ENCODE measurements at regions not wholly inside any gene's neighbourhood (a gene's known extent, or its start where the extent isn't known, plus 50 kb on each side); places are given as distances from the start of the nearest gene placed in this dataset.
"Not testable (repeated sequence)": the region's sequence is repeated elsewhere in the genome, so short reads cannot be mapped to it uniquely, and the experiment has no call there.

DNA sequence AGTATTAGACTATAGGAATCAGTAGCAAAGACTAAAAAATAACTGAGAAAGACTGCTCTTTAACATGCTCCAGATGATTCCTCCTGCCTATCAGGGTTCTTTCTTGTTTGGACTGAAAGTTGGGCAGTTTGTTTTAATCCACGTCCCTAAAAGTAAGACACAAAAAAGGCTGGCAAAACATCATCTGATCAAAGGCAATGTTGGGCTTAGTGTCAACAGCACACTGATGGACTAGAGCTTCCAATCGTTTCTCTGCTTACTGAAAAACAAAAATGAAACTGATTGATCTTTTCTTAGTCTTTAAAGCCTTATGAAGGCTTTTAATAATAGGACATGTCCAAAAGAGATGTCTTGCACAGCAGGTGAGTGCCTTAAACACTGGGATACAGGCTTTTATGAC lies 1567.9 kb upstream of the PRR20A start:
- no peak for DNase-seq
- intact Hi-C loops (cut with DNase I), result no loop called here
- ATAC-seq (ENCODE audit: low FRiP score), result no peak
- H3K9me3 ChIP-seq (ENCODE audit: control insufficient read depth, low read length), result no peaks in the 10 kb centered on the region
- WGBS, 2 donors, result 9 to 15% methylated on average over 2 of the region's 2 CpGs
- H3K27me3 ChIP-seq (ENCODE audit: control insufficient read depth in 1 of 2, insufficient read depth in 2 of 2, low read length in 1 of 2), result no peaks in the 10 kb centered on the region
- H3K27ac ChIP-seq (ENCODE audit: low read depth in 1 of 2, low read length in 2 of 2), result no peak overlapping the region
- no peaks in the 10 kb centered on the region for H3K36me3 ChIP-seq (ENCODE audit: control insufficient read depth in 1 of 2, insufficient read depth in 2 of 2, low read length in 1 of 2)
- no peaks in the 10 kb centered on the region for H3K4me1 ChIP-seq (ENCODE audit: control insufficient read depth in 1 of 2, insufficient read depth in 2 of 2, low read length in 2 of 2)
- H3K4me3 ChIP-seq (ENCODE audit: low read length in 2 of 2), result no peak overlapping the region

DNA sequence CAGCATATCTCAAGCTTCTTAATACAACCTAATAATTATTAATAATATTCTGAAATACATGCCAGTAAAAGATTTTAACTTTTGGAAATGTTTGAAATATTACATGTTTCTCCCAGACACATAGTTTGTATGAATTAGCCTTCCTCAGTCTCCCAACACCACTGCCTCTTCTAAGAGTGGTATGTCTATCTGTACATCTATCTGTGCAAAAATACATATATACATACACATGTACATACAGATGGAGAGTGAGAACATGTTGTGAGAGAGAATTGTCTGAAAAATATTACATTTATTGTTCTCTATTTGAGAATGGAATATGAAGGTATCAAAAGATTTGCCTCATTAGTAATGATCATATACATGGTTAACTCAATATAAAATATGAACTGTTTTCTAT lies 1567.2 kb upstream of the PRR20A start:
- Histone ChIP-seq H3K4me3 (ENCODE audit: low read length in 2 of 2) (no peak overlapping the region), H3K4me1 (ENCODE audit: control insufficient read depth in 1 of 2, insufficient read depth in 2 of 2, low read length in 2 of 2) (no peaks in the 10 kb centered on the region), H3K27ac (ENCODE audit: low read depth in 1 of 2, low read length in 2 of 2) (no peak overlapping the region), H3K36me3 (ENCODE audit: control insufficient read depth in 1 of 2, insufficient read depth in 2 of 2, low read length in 1 of 2) (no peaks in the 10 kb centered on the region), H3K9me3 (ENCODE audit: control insufficient read depth, low read length) (no peaks in the 10 kb centered on the region), H3K27me3 (ENCODE audit: control insufficient read depth in 1 of 2, insufficient read depth in 2 of 2, low read length in 1 of 2) (no peaks in the 10 kb centered on the region)
- no peak for DNase-seq
- intact Hi-C loops (cut with DNase I), result no loop called here
- no peak for ATAC-seq (ENCODE audit: low FRiP score)

DNA sequence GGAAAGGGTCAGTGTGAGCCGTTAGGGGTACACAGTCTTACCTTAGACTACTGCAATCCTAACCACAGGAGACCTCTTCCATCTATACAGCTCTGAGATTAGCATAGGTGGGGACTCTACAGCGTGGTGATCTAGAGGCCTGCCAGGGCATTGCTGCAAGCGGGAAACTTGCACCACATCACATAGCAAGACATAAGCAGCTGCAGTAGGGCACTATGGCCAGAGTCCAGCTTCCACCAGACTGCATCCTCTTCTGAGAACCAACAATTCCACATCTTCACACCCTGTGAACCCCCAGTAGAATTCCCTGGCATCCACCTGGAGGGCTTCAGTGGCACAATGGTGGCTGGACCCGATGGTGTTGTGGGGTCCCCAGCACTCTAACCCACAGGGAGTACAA lies 1564.3 kb upstream of the PRR20A start:
- 73 to 75% methylated on average over 4 of the region's 4 CpGs for WGBS, 2 donors
- peak; percentile 33 for ATAC-seq (ENCODE audit: low FRiP score)
- no peak for DNase-seq
- H3K4me3 ChIP-seq (ENCODE audit: low read length in 2 of 2), result no peak overlapping the region
- H3K27me3 ChIP-seq (ENCODE audit: control insufficient read depth in 1 of 2, insufficient read depth in 2 of 2, low read length in 1 of 2), result no peaks in the 10 kb centered on the region
- intact Hi-C loops (cut with DNase I), result no loop called here
- H3K27ac ChIP-seq (ENCODE audit: low read depth in 1 of 2, low read length in 2 of 2), result no peak overlapping the region
- no peaks in the 10 kb centered on the region for H3K9me3 ChIP-seq (ENCODE audit: control insufficient read depth, low read length)
- no peaks in the 10 kb centered on the region for H3K36me3 ChIP-seq (ENCODE audit: control insufficient read depth in 1 of 2, insufficient read depth in 2 of 2, low read length in 1 of 2)
- H3K4me1 ChIP-seq (ENCODE audit: control insufficient read depth in 1 of 2, insufficient read depth in 2 of 2, low read length in 2 of 2), result no peaks in the 10 kb centered on the region

DNA sequence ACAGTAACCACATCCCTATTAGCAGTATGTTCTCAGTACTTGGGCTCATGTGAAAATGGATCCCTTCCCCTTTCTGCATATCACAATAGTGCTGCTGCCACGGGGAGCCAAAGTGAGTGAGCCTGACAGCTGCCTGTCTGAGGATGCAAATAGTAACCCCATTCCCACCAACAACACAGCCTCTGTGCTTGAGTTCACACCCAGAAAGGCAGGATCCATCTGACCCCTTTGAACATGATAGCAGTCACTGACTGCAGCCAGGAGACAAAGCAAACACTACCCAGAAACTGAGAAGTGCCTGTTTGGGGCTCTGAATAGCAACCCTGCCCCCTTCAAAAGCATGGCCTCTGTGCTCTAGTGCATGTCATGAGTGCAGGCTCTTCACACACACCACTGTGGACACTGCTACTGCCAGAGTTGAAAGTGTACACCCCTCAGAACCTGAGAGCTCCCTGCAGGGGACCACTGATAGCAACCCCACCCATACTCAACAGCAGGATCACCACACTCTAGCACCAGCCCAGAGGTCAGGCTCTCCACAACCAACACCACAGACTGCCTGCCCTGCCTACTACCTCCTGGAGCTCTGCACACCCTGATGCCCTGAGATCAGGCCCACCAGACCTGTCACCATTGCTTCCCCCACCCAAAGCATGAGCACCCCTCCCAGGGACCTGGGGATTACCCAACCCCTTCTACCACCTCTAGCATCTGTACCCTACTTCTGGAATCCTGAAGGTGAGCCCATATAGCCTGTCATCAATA lies 1563.5 kb upstream of the PRR20A start:
- H3K27ac ChIP-seq (ENCODE audit: low read depth in 1 of 2, low read length in 2 of 2), result no peak overlapping the region
- DNase-seq, result no peak
- peak; percentile 26 for ATAC-seq (ENCODE audit: low FRiP score)
- no peaks in the 10 kb centered on the region for H3K4me1 ChIP-seq (ENCODE audit: control insufficient read depth in 1 of 2, insufficient read depth in 2 of 2, low read length in 2 of 2)
- H3K27me3 ChIP-seq (ENCODE audit: control insufficient read depth in 1 of 2, insufficient read depth in 2 of 2, low read length in 1 of 2), result no peaks in the 10 kb centered on the region
- no peaks in the 10 kb centered on the region for H3K36me3 ChIP-seq (ENCODE audit: control insufficient read depth in 1 of 2, insufficient read depth in 2 of 2, low read length in 1 of 2)
- intact Hi-C loops (cut with DNase I), result no loop called here
- no peaks in the 10 kb centered on the region for H3K9me3 ChIP-seq (ENCODE audit: control insufficient read depth, low read length)
- WGBS, 2 donors, result 9 to 17% methylated on average over 1 of the region's 1 CpG
- no peak overlapping the region for H3K4me3 ChIP-seq (ENCODE audit: low read length in 2 of 2)

DNA sequence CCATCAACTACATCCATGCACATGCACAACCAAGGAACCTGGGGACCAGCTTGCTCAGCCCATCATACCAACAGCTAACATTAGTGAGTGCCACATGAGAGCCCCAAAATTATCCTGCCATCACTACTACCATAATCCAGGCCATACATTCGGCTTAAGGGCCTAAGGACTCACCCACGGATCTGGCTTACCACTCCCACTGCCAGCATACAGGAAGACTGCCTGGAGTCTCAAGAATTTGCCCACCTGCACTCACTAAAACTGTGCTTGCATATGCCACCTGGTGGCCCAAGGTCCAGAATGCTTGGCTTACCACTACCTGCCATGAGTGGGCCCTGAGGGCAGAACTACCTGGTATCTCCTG lies 1562.9 kb upstream of the PRR20A start:
- H3K4me3 ChIP-seq (ENCODE audit: low read length in 2 of 2), result no peak overlapping the region
- no peaks in the 10 kb centered on the region for H3K27me3 ChIP-seq (ENCODE audit: control insufficient read depth in 1 of 2, insufficient read depth in 2 of 2, low read length in 1 of 2)
- no peaks in the 10 kb centered on the region for H3K36me3 ChIP-seq (ENCODE audit: control insufficient read depth in 1 of 2, insufficient read depth in 2 of 2, low read length in 1 of 2)
- H3K9me3 ChIP-seq (ENCODE audit: control insufficient read depth, low read length), result no peaks in the 10 kb centered on the region
- 34 to 71% methylated on average over 2 of the region's 2 CpGs for WGBS, 2 donors
- no peak overlapping the region for H3K27ac ChIP-seq (ENCODE audit: low read depth in 1 of 2, low read length in 2 of 2)
- ATAC-seq (ENCODE audit: low FRiP score) (no peak), DNase-seq (no peak)
- intact Hi-C loops (cut with DNase I), result no loop called here
- no peaks in the 10 kb centered on the region for H3K4me1 ChIP-seq (ENCODE audit: control insufficient read depth in 1 of 2, insufficient read depth in 2 of 2, low read length in 2 of 2)

DNA sequence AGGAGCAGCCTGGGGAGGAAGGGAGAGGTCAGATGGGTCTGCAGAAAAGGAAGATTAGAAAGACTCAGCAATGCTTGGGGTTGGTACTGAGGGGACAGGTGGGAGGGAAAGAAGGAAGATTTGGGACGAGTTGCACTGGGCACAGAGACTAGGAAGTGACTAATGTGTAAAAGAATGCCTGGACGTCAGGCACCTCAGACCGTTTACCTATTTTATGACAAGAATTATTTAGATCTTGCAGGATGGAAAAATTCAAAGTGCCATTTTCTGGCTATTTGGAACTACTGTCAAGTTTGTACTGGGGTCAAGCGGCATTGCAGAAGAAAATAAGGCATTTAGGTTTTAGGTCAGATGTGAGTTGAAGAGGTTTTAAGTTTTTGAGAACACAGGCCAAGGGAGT lies 1558.4 kb upstream of the PRR20A start:
- intact Hi-C loops (cut with DNase I); H3K27ac ChIP-seq (ENCODE audit: low read depth in 1 of 2, low read length in 2 of 2); ATAC-seq (ENCODE audit: low FRiP score); H3K27me3 ChIP-seq (ENCODE audit: control insufficient read depth in 1 of 2, insufficient read depth in 2 of 2, low read length in 1 of 2); H3K4me1 ChIP-seq (ENCODE audit: control insufficient read depth in 1 of 2, insufficient read depth in 2 of 2, low read length in 2 of 2); DNase-seq; H3K36me3 ChIP-seq (ENCODE audit: control insufficient read depth in 1 of 2, insufficient read depth in 2 of 2, low read length in 1 of 2); H3K9me3 ChIP-seq (ENCODE audit: control insufficient read depth, low read length); H3K4me3 ChIP-seq (ENCODE audit: low read length in 2 of 2): not testable (repeated sequence)
- WGBS, 2 donors, result 46 to 56% methylated on average over 3 to 4 of the region's 4 CpGs

DNA sequence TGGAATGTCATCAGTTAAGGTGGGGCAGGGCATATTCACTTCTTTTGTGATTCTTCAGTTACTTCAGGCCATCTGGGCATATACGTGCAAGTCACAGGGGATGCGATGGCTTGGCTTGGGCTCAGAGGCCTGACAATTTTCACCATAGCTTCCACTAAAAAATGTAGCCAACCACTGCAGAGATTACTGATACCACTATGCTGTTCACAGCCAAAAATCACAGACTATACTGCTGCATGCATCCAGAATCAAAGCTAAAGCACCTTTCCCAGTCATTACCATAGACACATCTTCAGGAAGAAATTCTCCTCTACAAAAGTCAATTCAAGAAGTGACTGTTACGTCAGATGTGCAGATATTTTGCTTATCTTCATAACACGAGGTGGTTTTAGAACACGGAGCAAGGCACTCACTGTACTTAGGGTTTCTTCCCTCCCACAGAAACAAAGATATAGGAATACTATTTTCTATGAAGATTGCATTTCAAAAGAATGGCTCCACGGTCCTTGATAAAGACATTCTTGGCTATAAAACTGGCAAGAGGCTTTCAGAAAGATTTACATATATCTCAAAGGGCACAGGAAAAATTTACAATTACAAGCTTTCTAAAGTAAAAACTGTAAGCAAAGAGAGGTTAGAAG lies 1556.6 kb upstream of the PRR20A start:
- intact Hi-C loops (cut with DNase I), result no loop called here
- ATAC-seq (ENCODE audit: low FRiP score), result no peak
- WGBS, 2 donors, result 43 to 60% methylated on average over 6 of the region's 6 CpGs

DNA sequence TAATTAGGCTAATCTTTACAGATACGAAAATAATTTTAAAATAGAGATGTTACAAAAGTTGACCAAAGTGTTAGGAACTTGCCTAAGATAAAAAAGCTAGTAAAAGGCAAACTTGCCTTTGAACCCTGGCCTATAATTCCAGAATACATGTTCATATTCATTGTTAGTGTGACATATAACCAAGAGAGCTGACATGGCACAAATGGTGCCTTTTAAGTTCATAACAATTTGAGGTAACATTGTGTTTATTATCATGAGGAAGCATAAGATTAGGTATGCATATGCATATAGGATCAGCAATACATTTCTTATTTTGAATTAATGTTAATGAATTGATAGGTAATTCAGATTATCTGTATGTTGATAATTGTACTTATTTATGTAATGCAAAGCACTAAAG lies 1537.9 kb upstream of the PRR20A start:
- 74 to 87% methylated on average over 1 of the region's 1 CpG for WGBS, 2 donors
- intact Hi-C loops (cut with DNase I), result no loop called here

More for the DNA sequence above, 1556.6 kb upstream of the PRR20A start:
- Histone ChIP-seq H3K4me1 (ENCODE audit: control insufficient read depth in 1 of 2, insufficient read depth in 2 of 2, low read length in 2 of 2) (no peaks in the 10 kb centered on the region), H3K36me3 (ENCODE audit: control insufficient read depth in 1 of 2, insufficient read depth in 2 of 2, low read length in 1 of 2) (no peaks in the 10 kb centered on the region), H3K27ac (ENCODE audit: low read depth in 1 of 2, low read length in 2 of 2) (no peak overlapping the region), H3K9me3 (ENCODE audit: control insufficient read depth, low read length) (no peaks in the 10 kb centered on the region), H3K4me3 (ENCODE audit: low read length in 2 of 2) (no peak overlapping the region), H3K27me3 (ENCODE audit: control insufficient read depth in 1 of 2, insufficient read depth in 2 of 2, low read length in 1 of 2) (no peaks in the 10 kb centered on the region)
- no peak for DNase-seq

DNA sequence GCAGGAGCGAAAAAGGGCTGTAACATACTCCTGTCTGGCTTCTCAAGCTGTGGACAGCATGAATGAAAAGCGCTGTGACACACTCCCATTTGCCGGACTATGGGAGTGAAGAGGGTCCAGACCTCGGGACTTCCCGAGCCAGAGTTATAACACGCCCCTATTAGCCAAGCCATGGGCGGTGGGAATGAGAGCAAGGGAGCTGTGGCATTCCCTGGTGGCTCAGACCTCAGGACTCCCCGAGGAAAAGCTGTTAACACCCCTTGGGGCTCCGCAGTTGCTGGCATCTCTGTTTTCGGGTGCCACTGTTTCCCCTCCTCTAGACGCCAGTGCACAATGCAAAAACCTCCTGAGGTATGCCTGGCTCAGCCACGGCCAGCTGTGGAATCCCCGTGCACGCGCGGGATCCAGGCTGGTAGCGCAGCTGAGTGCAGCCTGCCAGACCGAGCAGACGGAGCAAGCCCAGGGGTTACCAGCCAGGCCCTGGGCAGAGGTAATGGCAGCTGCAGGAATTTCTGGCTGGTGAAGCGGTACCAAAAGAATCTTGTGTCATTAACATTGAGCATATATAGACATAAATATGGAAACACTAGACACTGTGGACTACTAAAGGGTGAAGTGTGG lies 1534.6 kb upstream of the PRR20A start:
- 91 to 92% methylated on average over 20 of the region's 20 CpGs for WGBS, 2 donors
- Histone ChIP-seq H3K4me1 (ENCODE audit: control insufficient read depth in 1 of 2, insufficient read depth in 2 of 2, low read length in 2 of 2) (no peaks in the 10 kb centered on the region), H3K9me3 (ENCODE audit: control insufficient read depth, low read length) (no peaks in the 10 kb centered on the region), H3K27ac (ENCODE audit: low read depth in 1 of 2, low read length in 2 of 2) (no peak overlapping the region), H3K27me3 (ENCODE audit: control insufficient read depth in 1 of 2, insufficient read depth in 2 of 2, low read length in 1 of 2) (no peaks in the 10 kb centered on the region), H3K4me3 (ENCODE audit: low read length in 2 of 2) (no peak overlapping the region), H3K36me3 (ENCODE audit: control insufficient read depth in 1 of 2, insufficient read depth in 2 of 2, low read length in 1 of 2) (no peaks in the 10 kb centered on the region)
- no peak for DNase-seq
- peak; percentile 22 for ATAC-seq (ENCODE audit: low FRiP score)
- intact Hi-C loops (cut with DNase I), result no loop called here

More for the DNA sequence above, 1537.9 kb upstream of the PRR20A start:
- no peak for ATAC-seq (ENCODE audit: low FRiP score)
- no peak for DNase-seq
- no peak overlapping the region for H3K27ac ChIP-seq (ENCODE audit: low read depth in 1 of 2, low read length in 2 of 2)
- H3K4me1 ChIP-seq (ENCODE audit: control insufficient read depth in 1 of 2, insufficient read depth in 2 of 2, low read length in 2 of 2), result no peaks in the 10 kb centered on the region
- H3K27me3 ChIP-seq (ENCODE audit: control insufficient read depth in 1 of 2, insufficient read depth in 2 of 2, low read length in 1 of 2), result no peaks in the 10 kb centered on the region
- H3K9me3 ChIP-seq (ENCODE audit: control insufficient read depth, low read length), result no peaks in the 10 kb centered on the region
- H3K4me3 ChIP-seq (ENCODE audit: low read length in 2 of 2), result no peak overlapping the region
- no peaks in the 10 kb centered on the region for H3K36me3 ChIP-seq (ENCODE audit: control insufficient read depth in 1 of 2, insufficient read depth in 2 of 2, low read length in 1 of 2)

Data from aorta (tissue), 5 donors.